Neuronal stem cell (in vitro differentiated cells): ENCODE measurements at regions not wholly inside any gene's neighbourhood (a gene's known extent, or its start where the extent isn't known, plus 50 kb on each side); places are given as distances from the start of the nearest gene placed in this dataset.

Source experiments
- DNase-seq: peaks from one replicate; pipeline ENCODE4 v3.0.0-alpha.2; 2013; ENCODE audit warnings: low spot score
- H2AFZ ChIP-seq: one replicate; pipeline ENCODE4 v1.6.1; 2013; ENCODE audit warnings: mild to moderate bottlenecking, low read length, inconsistent platforms
- H2AK5ac ChIP-seq: 2 replicates; pipeline ENCODE4 v1.6.1; 2013; ENCODE audit warnings: low read depth, mild to moderate bottlenecking, inconsistent platforms, low read length, moderate library complexity, mixed read lengths
- H2BK120ac ChIP-seq: 2 replicates; pipeline ENCODE4 v1.6.1; 2013; ENCODE audit warnings: low read depth, mild to moderate bottlenecking, inconsistent platforms, low read length, moderate library complexity, mixed read lengths
- H2BK12ac ChIP-seq: one replicate; pipeline ENCODE4 v1.6.1; 2013; ENCODE audit warnings: low read length, inconsistent platforms
- H2BK15ac ChIP-seq: 2 replicates; pipeline ENCODE4 v1.6.1; 2013; ENCODE audit warnings: mild to moderate bottlenecking, low read length, inconsistent platforms, mixed read lengths
- H2BK5ac ChIP-seq: one replicate; pipeline ENCODE4 v1.6.1; 2013; ENCODE audit warnings: inconsistent platforms, mild to moderate bottlenecking, low read length, moderate library complexity
- H3K14ac ChIP-seq: one replicate; pipeline ENCODE4 v1.6.1; 2013; ENCODE audit warnings: low read length, inconsistent platforms
- H3K18ac ChIP-seq: 2 replicates; pipeline ENCODE4 v1.6.1; 2013; ENCODE audit warnings: low read length, inconsistent platforms
- H3K23ac ChIP-seq: 2 replicates; pipeline ENCODE4 v1.6.1; 2013; ENCODE audit warnings: low read depth, mild to moderate bottlenecking, mixed read lengths, low read length, inconsistent platforms; ENCODE audit not compliant: poor library complexity
- H3K27ac ChIP-seq: replicated peaks from 3 replicates; pipeline ENCODE4 v1.5.1; 2013; ENCODE audit warnings: low read length, inconsistent platforms
- H3K27me3 ChIP-seq, 3 experiments: 2 replicates each; pipeline ENCODE4 v1.6.1; 2013; ENCODE audit warnings: low read length in 3 of 3, mild to moderate bottlenecking in 2 of 3, inconsistent platforms in 1 of 3, low read depth in 1 of 3, mixed read lengths in 1 of 3, moderate library complexity in 1 of 3; ENCODE audit not compliant: control insufficient read depth in 3 of 3, insufficient read depth in 3 of 3
- H3K36me3 ChIP-seq, 2 donors: replicated peaks in 1 of 2; 2 replicates each; pipeline ENCODE4 v1.6.1; 2013; ENCODE audit warnings: low read length in 2 of 2; ENCODE audit not compliant: control insufficient read depth in 2 of 2, insufficient read depth in 2 of 2
- H3K4ac ChIP-seq: 2 replicates; pipeline ENCODE4 v1.6.1; 2013; ENCODE audit warnings: inconsistent platforms, mild to moderate bottlenecking, low read length, moderate library complexity
- H3K4me1 ChIP-seq, 2 donors: 1 replicate in 1 of 2; 2 replicates in 1 of 2; pipeline ENCODE4 v1.6.1; 2013; ENCODE audit warnings: low read length in 2 of 2, low read depth in 1 of 2; ENCODE audit not compliant: control insufficient read depth in 2 of 2, insufficient read depth in 1 of 2
- H3K4me2 ChIP-seq: one replicate; pipeline ENCODE4 v1.6.1; 2013; ENCODE audit warnings: mild to moderate bottlenecking, low read length, inconsistent platforms; ENCODE audit not compliant: insufficient read depth, poor library complexity, severe bottlenecking
- H3K4me3 ChIP-seq, 2 donors: 2 replicates each; pipeline ENCODE4 v1.5.1; 2013; ENCODE audit warnings: low read length in 2 of 2, mild to moderate bottlenecking in 2 of 2, inconsistent platforms in 1 of 2, moderate library complexity in 1 of 2
- H3K79me1 ChIP-seq: one replicate; pipeline ENCODE4 v1.6.1; 2013; ENCODE audit warnings: low read depth, mild to moderate bottlenecking, inconsistent platforms, low read length, moderate library complexity
- H3K9ac ChIP-seq: one replicate; pipeline ENCODE4 v1.6.1; 2013; ENCODE audit warnings: mild to moderate bottlenecking, low read depth, low read length, inconsistent platforms; ENCODE audit not compliant: poor library complexity
- H3K9me3 ChIP-seq, 2 donors: replicated peaks in 1 of 2; 2 replicates each; pipeline versions ENCODE3 to v1.6.1; 2013; ENCODE audit warnings: low read length in 2 of 2, mild to moderate bottlenecking in 2 of 2, inconsistent platforms in 1 of 2, low read depth in 1 of 2, mixed read lengths in 1 of 2, moderate library complexity in 1 of 2; ENCODE audit not compliant: control insufficient read depth in 2 of 2, insufficient read depth in 1 of 2
- H4K8ac ChIP-seq: one replicate; pipeline ENCODE4 v1.6.1; 2013; ENCODE audit warnings: low read depth, mild to moderate bottlenecking, inconsistent platforms, low read length, moderate library complexity
- H4K91ac ChIP-seq: one replicate; pipeline ENCODE4 v1.6.1; 2013; ENCODE audit warnings: low read length, low read depth, mild to moderate bottlenecking, inconsistent platforms; ENCODE audit not compliant: poor library complexity
- WGBS, 2 donors: extraction: QIAGEN DNeasy Blood & Tissue Kit; methylation state at CpG; one replicate each; pipeline ENCODE4 v1.1.7; 2013; ENCODE audit warnings: missing lambda C conversion rate in 2 of 2, mixed read lengths in 1 of 2; ENCODE audit not compliant: insufficient read length in 2 of 2, insufficient replicate concordance in 1 of 2; ENCODE audit errors: extremely low coverage in 2 of 2; 5-methylcytosine and 5-hydroxymethylcytosine counted together

DNA sequence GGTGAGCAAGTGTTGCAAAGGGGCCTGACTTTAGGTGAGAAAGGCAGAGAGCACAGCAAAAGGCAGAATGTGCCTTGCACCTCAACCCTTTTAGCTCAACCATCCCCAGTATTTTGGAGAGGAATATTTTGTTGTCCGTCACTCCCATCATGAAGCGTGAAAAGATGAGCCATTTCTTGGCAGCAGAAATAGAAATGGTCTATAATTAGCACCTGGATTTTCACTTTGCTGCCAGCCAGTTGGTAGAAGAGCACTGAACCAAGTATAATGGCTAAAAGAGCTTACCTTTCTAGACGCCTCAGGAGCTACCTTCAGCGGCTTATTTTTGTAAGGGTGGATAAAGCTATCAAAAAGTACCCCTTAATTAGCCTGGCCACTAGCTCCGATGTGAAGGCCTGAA, 406.7 kb downstream of the OCA2 start:
- Histone ChIP-seq H2BK15ac (no peak overlapping the region), H3K14ac (no peak overlapping the region), H3K27ac (no peak overlapping the region), H3K9me3 (peaks cover 0 to 2% of the 10 kb centered on the region in 2 donors), H2BK120ac (no peak overlapping the region), H3K27me3 (no peaks in the 10 kb centered on the region), H2AFZ (no peak overlapping the region), H4K91ac (no peak overlapping the region), H3K79me1 (no peaks in the 10 kb centered on the region), H3K36me3 (no peaks in the 10 kb centered on the region), H3K4me3 (no peak overlapping the region), H3K18ac (no peak overlapping the region), H4K8ac (no peak overlapping the region), H3K4me1 (peaks cover 0 to 8% of the 10 kb centered on the region in 2 donors), H2BK12ac (no peak overlapping the region), H2BK5ac (no peak overlapping the region), H3K23ac (no peak overlapping the region), H3K9ac (no peak overlapping the region), H3K4me2 (no peak overlapping the region), H2AK5ac (no peak overlapping the region), H3K4ac (no peak overlapping the region)
- no peak for DNase-seq
- no CpG with 5 or more reads among the region's 5 CpGs for WGBS, 2 donors

DNA sequence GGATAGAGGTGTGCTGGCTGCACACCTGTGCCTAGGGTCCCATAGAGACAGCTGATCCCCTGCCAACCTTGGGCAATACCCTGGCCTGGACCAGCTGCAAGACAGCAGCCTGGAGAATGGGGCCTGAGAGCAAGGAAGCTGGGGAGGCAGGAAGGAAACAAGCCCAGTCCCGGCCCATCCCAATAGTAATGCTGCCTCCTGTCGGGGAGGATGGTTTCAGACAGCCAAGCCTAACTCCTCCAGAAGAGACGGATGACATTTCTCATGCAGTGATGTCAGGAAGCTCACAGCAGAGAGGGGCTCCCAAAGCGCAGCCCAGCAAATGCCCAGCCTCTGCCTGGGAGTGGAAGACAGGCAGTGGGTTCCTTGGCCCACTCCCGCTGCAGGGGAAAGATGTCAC, 408.8 kb downstream of the OCA2 start:
- Histone ChIP-seq H2BK12ac (no peak overlapping the region), H3K23ac (no peak overlapping the region), H3K27ac (no peak overlapping the region), H2AFZ (no peak overlapping the region), H2BK120ac (no peak overlapping the region), H3K9me3 (peaks cover 0 to 2% of the 10 kb centered on the region in 2 donors), H3K4ac (no peak overlapping the region), H3K4me3 (no peak overlapping the region), H3K36me3 (no peaks in the 10 kb centered on the region), H3K4me1 (peaks cover 0 to 3% of the 10 kb centered on the region in 2 donors), H3K9ac (no peak overlapping the region), H2BK15ac (no peak overlapping the region), H4K91ac (peak overlapping the region; percentile 31), H3K4me2 (no peak overlapping the region), H3K27me3 (no peaks in the 10 kb centered on the region), H4K8ac (no peak overlapping the region), H3K18ac (peak overlapping the region; percentile 57), H3K14ac (no peak overlapping the region), H3K79me1 (no peaks in the 10 kb centered on the region), H2AK5ac (no peak overlapping the region), H2BK5ac (no peak overlapping the region)
- DNase-seq: no peak
- WGBS, 2 donors: no CpG with 5 or more reads among the region's 5 CpGs

DNA sequence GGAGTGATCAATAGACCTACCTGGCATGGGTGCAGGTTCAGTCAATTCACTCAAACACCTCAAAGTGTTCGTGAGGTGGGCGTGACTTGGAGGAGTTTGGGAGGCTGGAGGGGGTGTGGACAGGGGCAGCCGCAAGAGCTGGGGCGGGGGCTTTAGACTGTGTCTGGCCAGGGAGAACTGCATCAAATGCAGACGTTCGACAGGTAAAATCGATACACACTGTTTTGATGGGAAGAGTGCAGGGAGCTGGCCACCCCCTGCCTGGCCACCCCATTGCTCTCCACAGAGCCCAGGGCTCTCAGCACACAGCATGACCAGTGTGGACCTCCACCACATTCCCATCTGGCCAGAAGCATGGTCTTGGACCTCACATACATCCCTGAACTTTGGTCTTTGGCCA, 412.1 kb downstream of the OCA2 start:
- Histone ChIP-seq H4K8ac (no peak overlapping the region), H3K27ac (no peak overlapping the region), H3K4me1 (peaks cover 0 to 1% of the 10 kb centered on the region in 2 donors), H2AK5ac (peak overlapping the region; percentile 26), H3K4me2 (no peak overlapping the region), H3K4ac (no peak overlapping the region), H2BK5ac (no peak overlapping the region), H3K9me3 (no peaks in the 10 kb centered on the region), H2AFZ (no peak overlapping the region), H3K9ac (no peak overlapping the region), H2BK12ac (no peak overlapping the region), H3K18ac (no peak overlapping the region), H3K36me3 (no peaks in the 10 kb centered on the region), H2BK15ac (no peak overlapping the region), H3K14ac (no peak overlapping the region), H4K91ac (no peak overlapping the region), H2BK120ac (no peak overlapping the region), H3K4me3 (no peak overlapping the region), H3K79me1 (no peaks in the 10 kb centered on the region), H3K23ac (no peak overlapping the region), H3K27me3 (peaks cover 0 to under 1% (median 0%) of the 10 kb centered on the region in 3 experiments)
- DNase-seq: no peak
- WGBS, 2 donors: no CpG with 5 or more reads among the region's 7 CpGs

DNA sequence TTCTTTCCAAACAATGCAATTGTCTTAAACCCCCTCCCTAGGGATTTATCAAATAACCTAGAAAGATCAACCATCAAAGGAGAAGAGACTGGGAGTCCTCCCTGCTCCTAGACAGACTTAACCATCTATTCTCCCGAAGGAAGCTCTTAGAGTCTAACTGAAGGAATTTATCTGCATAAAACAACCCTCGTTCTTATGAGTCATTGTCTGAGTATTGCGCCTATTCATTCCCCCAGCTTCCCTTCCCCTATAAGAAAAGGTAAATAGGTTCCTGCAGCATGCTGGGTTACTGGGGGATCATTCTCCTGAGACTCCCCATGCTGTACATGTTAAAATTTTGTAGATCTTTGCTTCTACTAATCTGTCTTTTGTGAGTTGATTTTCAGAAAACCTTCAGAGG, 412.7 kb downstream of the OCA2 start:
- no peak overlapping the region for H2AK5ac ChIP-seq
- no CpG with 5 or more reads among the region's 3 CpGs for WGBS, 2 donors
- peaks cover 0 to 2% of the 10 kb centered on the region in 2 donors for H3K4me1 ChIP-seq
- no peak overlapping the region for H3K4me3 ChIP-seq
- no peak overlapping the region for H4K8ac ChIP-seq
- peaks cover 0 to 5% (median 0%) of the 10 kb centered on the region in 3 experiments for H3K27me3 ChIP-seq
- no peak overlapping the region for H3K23ac ChIP-seq
- no peaks in the 10 kb centered on the region for H3K36me3 ChIP-seq
- no peak for DNase-seq
- no peak overlapping the region for H3K4me2 ChIP-seq
- H3K9ac ChIP-seq: no peak overlapping the region
- H3K4ac ChIP-seq: no peak overlapping the region
- H3K79me1 ChIP-seq: no peaks in the 10 kb centered on the region
- H2BK5ac ChIP-seq: no peak overlapping the region
- H4K91ac ChIP-seq: no peak overlapping the region
- H2AFZ ChIP-seq: no peak overlapping the region
- no peaks in the 10 kb centered on the region for H3K9me3 ChIP-seq
- no peak overlapping the region for H3K18ac ChIP-seq
- no peak overlapping the region for H2BK15ac ChIP-seq
- no peak overlapping the region for H2BK12ac ChIP-seq
- H3K14ac ChIP-seq: no peak overlapping the region
- H2BK120ac ChIP-seq: no peak overlapping the region
- H3K27ac ChIP-seq: no peak overlapping the region
